Esophagus muscularis mucosa (tissue), 4 donors: ENCODE measurements at regions not wholly inside any gene's neighbourhood (a gene's known extent, or its start where the extent isn't known, plus 50 kb on each side); places are given as distances from the start of the nearest gene placed in this dataset.

Source experiments
- DNase-seq: peaks from one replicate; pipeline ENCODE4 v3.0.0-alpha.2; 2017; ENCODE audit errors: extremely low spot score
- H3K27ac ChIP-seq, 4 donors: fragments of 200-600 bp; sonication (generic); replicated peaks in 1 of 4; 1 replicate in 3 of 4; 2 replicates in 1 of 4; pipeline ENCODE4 v1.5.1; 2016 to 2019; ENCODE audit warnings: mild to moderate bottlenecking in 1 of 4
- H3K27me3 ChIP-seq, 4 donors: fragments of 200-600 bp; sonication (generic); one replicate each; pipeline versions ENCODE4 v1.5.1 to v1.6.0; 2016 to 2019
- H3K36me3 ChIP-seq, 4 donors: fragments of 200-600 bp; sonication (generic); one replicate each; pipeline ENCODE4 v1.5.1; 2016 to 2019
- H3K4me1 ChIP-seq, 4 donors: fragments of 200-600 bp; sonication (generic); one replicate each; pipeline ENCODE4 v1.5.1; 2016 to 2019
- H3K4me3 ChIP-seq, 4 donors: fragments of 200-600 bp; sonication (generic); 1 replicate in 2 of 4; 2 replicates in 2 of 4; pipeline ENCODE4 v1.5.1; 2016 to 2019; ENCODE audit warnings: mild to moderate bottlenecking in 4 of 4, moderate library complexity in 1 of 4
- H3K9me3 ChIP-seq, 4 donors: fragments of 200-600 bp; sonication (generic); 1 replicate in 3 of 4; 2 replicates in 1 of 4; pipeline ENCODE4 v1.5.1; 2016 to 2019
- EP300 ChIP-seq: sonication (generic); formaldehyde crosslinking; IDR thresholded peaks from one replicate; pipeline ENCODE4 v1.6.1; 2017; ENCODE audit warnings: antibody characterized with exemption
- POLR2A ChIP-seq: fragments of 450-650 bp; IDR thresholded peaks from one replicate; pipeline ENCODE4 v1.6.1; 2017; ENCODE audit warnings: antibody characterized with exemption, moderate library complexity, mild to moderate bottlenecking, low read depth
- POLR2AphosphoS5 ChIP-seq, 2 donors: sonication (generic); formaldehyde crosslinking; IDR thresholded peaks; one replicate each; pipeline ENCODE4 v1.6.1; 2017; ENCODE audit warnings: antibody characterized with exemption in 2 of 2
- WGBS: methylation state at CpG from one replicate; pipeline ENCODE4 v1.1.5; 2018; 5-methylcytosine and 5-hydroxymethylcytosine counted together
- intact Hi-C: fragments of 100-400 bp; cut with DNase I; formaldehyde crosslinking; loops from one replicate; pipeline ENCODE4 v1.15.1; 2023
- TF ChIP-seq, protein P1 (sequence below), 3 experiments: fragments of 200-600 bp in 2 of 3; fragments of 450-650 bp in 1 of 3; sonication (generic) in 2 of 3; IDR thresholded peaks; one replicate each; pipeline ENCODE4 v1.5.1; 2017 to 2019; ENCODE audit warnings: antibody characterized with exemption in 3 of 3, mild to moderate bottlenecking in 2 of 3, moderate library complexity in 1 of 3

GRCh38 chr2:158045362-158045761 is 56.3 kb upstream of the UPP2 start:
- Histone ChIP-seq H3K9me3 (no peaks in the 10 kb centered on the region), H3K4me1 (peaks cover 0 to 3% (median 0%) of the 10 kb centered on the region in 4 donors), H3K27ac (no peak overlapping the region), H3K4me3 (no peak overlapping the region), H3K36me3 (no peaks in the 10 kb centered on the region), H3K27me3 (no peaks in the 10 kb centered on the region)
- TF ChIP-seq POLR2AphosphoS5 (IDR thresholded peaks at IDR 0.05), result no peak
- TF ChIP-seq POLR2A, result no peak
- TF ChIP-seq EP300, result no peak
- TF ChIP-seq, protein P1, sequence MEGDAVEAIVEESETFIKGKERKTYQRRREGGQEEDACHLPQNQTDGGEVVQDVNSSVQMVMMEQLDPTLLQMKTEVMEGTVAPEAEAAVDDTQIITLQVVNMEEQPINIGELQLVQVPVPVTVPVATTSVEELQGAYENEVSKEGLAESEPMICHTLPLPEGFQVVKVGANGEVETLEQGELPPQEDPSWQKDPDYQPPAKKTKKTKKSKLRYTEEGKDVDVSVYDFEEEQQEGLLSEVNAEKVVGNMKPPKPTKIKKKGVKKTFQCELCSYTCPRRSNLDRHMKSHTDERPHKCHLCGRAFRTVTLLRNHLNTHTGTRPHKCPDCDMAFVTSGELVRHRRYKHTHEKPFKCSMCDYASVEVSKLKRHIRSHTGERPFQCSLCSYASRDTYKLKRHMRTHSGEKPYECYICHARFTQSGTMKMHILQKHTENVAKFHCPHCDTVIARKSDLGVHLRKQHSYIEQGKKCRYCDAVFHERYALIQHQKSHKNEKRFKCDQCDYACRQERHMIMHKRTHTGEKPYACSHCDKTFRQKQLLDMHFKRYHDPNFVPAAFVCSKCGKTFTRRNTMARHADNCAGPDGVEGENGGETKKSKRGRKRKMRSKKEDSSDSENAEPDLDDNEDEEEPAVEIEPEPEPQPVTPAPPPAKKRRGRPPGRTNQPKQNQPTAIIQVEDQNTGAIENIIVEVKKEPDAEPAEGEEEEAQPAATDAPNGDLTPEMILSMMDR (IDR thresholded peaks at IDR 0.05), result no peak
- DNase-seq, result no peak
- intact Hi-C loops, result no loop called here
- WGBS, result 100% methylated on average over 1 of the region's 3 CpGs

DNA sequence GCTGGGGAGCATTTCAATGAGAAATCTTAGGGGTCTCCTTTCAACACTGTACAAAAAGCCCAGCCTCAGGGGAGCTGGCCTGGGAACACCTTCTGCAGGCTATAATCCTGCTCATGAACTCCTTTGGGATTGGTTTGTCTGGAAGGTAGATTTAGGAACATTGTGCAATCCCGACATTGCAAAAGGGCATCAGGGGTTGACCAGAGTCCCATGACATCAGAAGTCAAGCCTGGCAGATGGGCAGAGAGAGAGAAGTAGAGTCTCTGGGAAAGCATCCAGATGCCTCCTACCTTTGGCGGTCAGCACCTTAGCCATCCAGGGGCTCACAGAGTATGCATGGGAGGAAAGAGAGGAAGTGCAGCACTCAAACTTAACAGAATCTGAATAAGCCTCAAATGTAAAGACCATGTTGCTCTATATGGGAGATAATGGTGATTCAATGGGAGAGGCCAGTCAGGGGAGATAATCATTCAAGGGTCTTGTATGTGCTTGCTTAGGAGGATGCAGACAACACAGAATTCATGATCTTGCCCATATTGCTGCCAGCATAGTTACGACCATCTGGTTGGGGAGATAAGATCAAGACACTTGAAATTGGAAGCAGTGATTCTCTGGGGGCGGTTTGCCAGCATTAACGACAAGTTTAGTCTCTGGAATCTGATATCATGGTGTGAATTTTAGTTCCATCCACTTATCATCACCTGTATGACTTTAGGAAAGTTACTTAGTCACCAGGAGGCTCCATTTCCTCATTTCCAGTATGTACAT is 58.3 kb upstream of the UPP2 start:
- intact Hi-C loops, result no loop called here
- 82% methylated on average over 5 of the region's 5 CpGs for WGBS
- Histone ChIP-seq H3K36me3 (no peaks in the 10 kb centered on the region), H3K27me3 (no peaks in the 10 kb centered on the region), H3K4me1 (peaks cover 0 to 3% (median 0%) of the 10 kb centered on the region in 4 donors), H3K4me3 (no peak overlapping the region), H3K9me3 (no peaks in the 10 kb centered on the region), H3K27ac (no peak overlapping the region)
- TF ChIP-seq EP300 (no peak), POLR2AphosphoS5 (IDR thresholded peaks at IDR 0.05) (no peak), POLR2A (no peak)
- TF ChIP-seq, protein P1 (IDR thresholded peaks at IDR 0.05), result no peak
- peak; percentile 77 for DNase-seq

DNA sequence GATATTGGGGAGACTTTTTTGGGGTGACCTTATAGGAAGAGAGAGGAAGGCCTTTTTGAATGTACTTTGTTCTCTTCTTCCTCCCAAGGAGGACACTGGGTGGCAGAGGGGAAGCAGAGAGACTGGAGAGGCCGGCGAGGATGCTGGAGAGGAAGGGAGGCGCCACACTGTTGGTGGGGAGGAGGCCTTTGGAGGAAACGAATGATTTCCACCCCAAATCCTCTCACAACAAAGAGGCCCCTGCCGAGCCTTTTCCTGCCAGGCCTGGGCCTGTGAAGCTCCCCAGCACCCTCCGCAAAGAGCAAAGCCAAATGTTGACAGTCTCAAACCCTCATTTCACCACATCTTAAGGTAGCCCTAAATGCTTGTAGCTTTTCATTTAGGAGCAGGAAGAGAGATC is 59.0 kb upstream of the UPP2 start:
- Histone ChIP-seq H3K9me3 (no peaks in the 10 kb centered on the region), H3K27me3 (no peaks in the 10 kb centered on the region), H3K4me1 (peaks cover 0 to 3% (median 0%) of the 10 kb centered on the region in 4 donors), H3K27ac (no peak overlapping the region), H3K36me3 (no peaks in the 10 kb centered on the region), H3K4me3 (no peak overlapping the region)
- DNase-seq, result peak; percentile 57
- TF ChIP-seq POLR2A (no peak), EP300 (no peak), POLR2AphosphoS5 (IDR thresholded peaks at IDR 0.05) (no peak)
- TF ChIP-seq, protein P1 (IDR thresholded peaks at IDR 0.05), result no peak
- 69% methylated on average over 6 of the region's 6 CpGs for WGBS
- intact Hi-C loops, result no loop called here

- intact Hi-C loops, result no loop called here
- 56% methylated on average over 2 of the region's 2 CpGs for WGBS
These were observed 59.4 kb upstream of the UPP2 start for GRCh38 chr2:158042245-158042644.

More at GRCh38 chr2:158042245-158042644, 59.4 kb upstream of the UPP2 start:
- Histone ChIP-seq H3K27ac (no peak overlapping the region), H3K4me3 (no peak overlapping the region), H3K36me3 (no peaks in the 10 kb centered on the region), H3K4me1 (peaks cover 0 to 3% (median 0%) of the 10 kb centered on the region in 4 donors), H3K9me3 (no peaks in the 10 kb centered on the region), H3K27me3 (no peaks in the 10 kb centered on the region)
- peak; percentile 17 for DNase-seq
- TF ChIP-seq, protein P1 (IDR thresholded peaks at IDR 0.05), result no peak
- TF ChIP-seq POLR2AphosphoS5 (IDR thresholded peaks at IDR 0.05), result no peak
